ENCODE measurements at regions not wholly inside any gene's neighbourhood (a gene's known extent, or its start where the extent isn't known, plus 50 kb on each side); places are given as distances from the start of the nearest gene placed in this dataset.

DNA sequence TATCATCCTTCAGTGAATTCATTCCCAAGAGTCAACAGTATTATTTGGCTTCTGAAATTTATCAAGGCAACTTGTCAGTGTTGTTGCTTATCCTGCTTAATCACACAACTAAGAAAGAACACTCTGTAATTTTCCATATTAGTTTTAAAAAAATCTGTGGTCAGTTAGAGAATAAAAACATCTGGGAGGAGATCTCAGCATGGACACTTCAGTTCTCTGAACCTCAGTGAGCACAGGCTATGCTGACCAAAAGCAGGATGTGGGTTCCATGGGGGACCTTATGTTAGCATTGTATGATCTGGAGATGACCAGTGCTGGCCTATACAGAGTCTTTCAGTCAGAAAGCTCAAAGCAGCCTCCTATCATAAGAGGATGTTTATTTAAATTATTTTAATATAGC lies 79.1 kb upstream of the KLHL14 start:
- Histone ChIP-seq H3K4me1 (no peaks in the 10 kb centered on the region), H3K27me3 (no peaks in the 10 kb centered on the region), H3K36me3 (no peaks in the 10 kb centered on the region), H3K4me3 (replicated peaks in 1 of 3) (no peak overlapping the region), H3K9me3 (no peaks in the 10 kb centered on the region), H3K27ac (no peak overlapping the region)
- no peak for DNase-seq
- no peak for TF ChIP-seq POLR2A (IDR thresholded peaks at IDR 0.05)
- TF ChIP-seq, protein P1, sequence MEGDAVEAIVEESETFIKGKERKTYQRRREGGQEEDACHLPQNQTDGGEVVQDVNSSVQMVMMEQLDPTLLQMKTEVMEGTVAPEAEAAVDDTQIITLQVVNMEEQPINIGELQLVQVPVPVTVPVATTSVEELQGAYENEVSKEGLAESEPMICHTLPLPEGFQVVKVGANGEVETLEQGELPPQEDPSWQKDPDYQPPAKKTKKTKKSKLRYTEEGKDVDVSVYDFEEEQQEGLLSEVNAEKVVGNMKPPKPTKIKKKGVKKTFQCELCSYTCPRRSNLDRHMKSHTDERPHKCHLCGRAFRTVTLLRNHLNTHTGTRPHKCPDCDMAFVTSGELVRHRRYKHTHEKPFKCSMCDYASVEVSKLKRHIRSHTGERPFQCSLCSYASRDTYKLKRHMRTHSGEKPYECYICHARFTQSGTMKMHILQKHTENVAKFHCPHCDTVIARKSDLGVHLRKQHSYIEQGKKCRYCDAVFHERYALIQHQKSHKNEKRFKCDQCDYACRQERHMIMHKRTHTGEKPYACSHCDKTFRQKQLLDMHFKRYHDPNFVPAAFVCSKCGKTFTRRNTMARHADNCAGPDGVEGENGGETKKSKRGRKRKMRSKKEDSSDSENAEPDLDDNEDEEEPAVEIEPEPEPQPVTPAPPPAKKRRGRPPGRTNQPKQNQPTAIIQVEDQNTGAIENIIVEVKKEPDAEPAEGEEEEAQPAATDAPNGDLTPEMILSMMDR (IDR thresholded peaks at IDR 0.05), result no peak
- intact Hi-C loops (cut with DNase I), result no loop called here

DNA sequence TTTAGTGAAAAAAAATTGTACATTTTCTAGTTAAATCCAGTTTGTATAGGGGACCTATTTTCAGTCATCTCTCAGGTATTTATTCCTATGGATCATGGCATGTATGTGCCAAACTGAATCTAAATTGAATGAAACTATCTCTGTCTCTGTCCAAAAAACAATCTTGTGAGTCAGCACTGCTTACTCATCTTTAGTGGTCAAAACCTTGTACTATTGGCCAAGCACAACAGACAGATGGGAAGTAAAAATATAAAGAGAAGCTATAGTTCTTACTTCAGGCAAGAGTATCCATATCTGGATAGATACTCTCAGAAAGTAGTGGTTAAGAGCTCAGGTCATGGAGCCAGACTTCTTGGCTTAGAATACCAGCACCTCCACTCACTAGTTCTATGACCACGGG lies 76.0 kb upstream of the KLHL14 start:
- TF ChIP-seq, protein P1 (IDR thresholded peaks at IDR 0.05), result no peak
- no peak for TF ChIP-seq POLR2A (IDR thresholded peaks at IDR 0.05)
- 93 to 97% methylated on average over 1 of the region's 1 CpG for WGBS, 2 donors
- Histone ChIP-seq H3K36me3 (no peaks in the 10 kb centered on the region), H3K9me3 (no peaks in the 10 kb centered on the region), H3K4me3 (replicated peaks in 1 of 3) (no peak overlapping the region), H3K27ac (no peak overlapping the region), H3K4me1 (no peaks in the 10 kb centered on the region), H3K27me3 (no peaks in the 10 kb centered on the region)
- DNase-seq, result no peak
- intact Hi-C loops (cut with DNase I), result no loop called here

DNA sequence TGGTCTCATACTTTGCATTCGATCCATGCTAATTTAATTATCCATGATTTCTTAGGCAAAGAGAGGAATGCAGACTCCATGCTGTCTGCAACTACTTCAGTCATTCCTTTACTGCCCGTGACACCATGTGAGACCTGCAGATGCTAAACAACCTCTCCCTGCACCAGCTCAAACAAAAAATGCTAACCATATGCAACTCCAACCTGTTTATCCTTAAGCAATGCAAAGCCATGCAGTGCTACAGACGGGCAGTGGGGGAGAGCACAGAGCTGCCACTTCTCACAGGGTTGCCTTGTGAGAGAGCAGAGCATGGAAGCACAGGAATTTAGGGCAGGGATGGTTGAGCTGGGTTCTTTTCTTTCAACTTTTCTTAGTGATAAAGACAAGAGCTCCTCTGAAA lies 74.9 kb upstream of the KLHL14 start:
- intact Hi-C loops (cut with DNase I), result no loop called here
- H3K9me3 ChIP-seq, result no peaks in the 10 kb centered on the region
- H3K27ac ChIP-seq, result no peak overlapping the region
- no peaks in the 10 kb centered on the region for H3K27me3 ChIP-seq
- WGBS, 2 donors, result 64 to 73% methylated on average over 3 of the region's 3 CpGs
- no peak overlapping the region for H3K4me3 ChIP-seq (replicated peaks in 1 of 3)
- no peaks in the 10 kb centered on the region for H3K4me1 ChIP-seq
- H3K36me3 ChIP-seq, result no peaks in the 10 kb centered on the region
- DNase-seq, result no peak
- TF ChIP-seq, protein P1 (IDR thresholded peaks at IDR 0.05), result no peak
- TF ChIP-seq POLR2A (IDR thresholded peaks at IDR 0.05), result no peak

DNA sequence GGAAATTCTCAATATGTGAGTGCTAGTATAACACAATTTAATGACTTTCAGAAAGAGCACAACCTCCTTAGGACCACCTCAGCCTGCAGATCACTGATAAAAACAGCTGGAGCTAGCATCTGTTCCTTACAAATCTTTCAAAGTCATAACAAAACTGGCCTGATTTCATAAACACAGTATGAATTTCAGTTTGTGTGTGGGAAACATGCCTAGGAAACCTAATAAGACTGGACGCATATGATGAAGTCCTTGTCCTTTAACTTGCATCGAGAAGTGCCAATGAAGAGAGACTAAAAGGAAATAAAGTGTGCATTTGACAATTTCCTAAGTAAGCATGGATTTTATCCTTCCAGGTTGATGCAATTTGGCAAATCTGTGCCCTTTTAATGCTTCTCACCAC lies 74.1 kb upstream of the KLHL14 start:
- no peak overlapping the region for H3K4me3 ChIP-seq (replicated peaks in 1 of 3)

DNA sequence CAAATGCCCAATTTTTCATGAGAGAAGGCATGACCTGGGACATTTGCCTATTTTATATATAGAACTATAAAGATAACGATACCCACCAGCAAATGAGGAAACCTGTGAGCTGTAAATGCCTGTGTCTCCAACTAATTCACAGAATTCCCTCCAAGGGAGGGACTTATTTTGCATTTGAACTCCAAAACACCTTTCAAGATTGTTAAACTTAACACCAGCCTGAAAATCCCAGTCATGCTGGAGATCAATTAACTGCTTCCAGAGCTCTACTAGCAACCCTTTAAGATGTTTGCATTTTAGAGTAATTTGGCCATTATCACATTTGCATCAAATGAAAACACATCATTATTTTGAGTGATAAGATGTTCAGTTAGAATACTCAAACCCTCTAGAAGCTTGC lies 68.1 kb upstream of the KLHL14 start:
- H3K9me3 ChIP-seq, result no peaks in the 10 kb centered on the region
- TF ChIP-seq, protein P1 (IDR thresholded peaks at IDR 0.05), result no peak
- TF ChIP-seq POLR2A (IDR thresholded peaks at IDR 0.05), result no peak
- no peak overlapping the region for H3K27ac ChIP-seq
- no peak for DNase-seq
- no peak overlapping the region for H3K4me3 ChIP-seq (replicated peaks in 1 of 3)
- intact Hi-C loops (cut with DNase I), result no loop called here
- no peaks in the 10 kb centered on the region for H3K27me3 ChIP-seq
- H3K4me1 ChIP-seq, result no peaks in the 10 kb centered on the region
- 55 to 76% methylated on average over 1 of the region's 1 CpG for WGBS, 2 donors
- H3K36me3 ChIP-seq, result no peaks in the 10 kb centered on the region

More for the DNA sequence above, 74.1 kb upstream of the KLHL14 start:
- 82 to 86% methylated on average over 2 of the region's 2 CpGs for WGBS, 2 donors
- no peaks in the 10 kb centered on the region for H3K4me1 ChIP-seq
- H3K36me3 ChIP-seq, result no peaks in the 10 kb centered on the region
- no peak overlapping the region for H3K27ac ChIP-seq
- H3K9me3 ChIP-seq, result no peaks in the 10 kb centered on the region
- no peaks in the 10 kb centered on the region for H3K27me3 ChIP-seq
- intact Hi-C loops (cut with DNase I), result no loop called here
- TF ChIP-seq, protein P1 (IDR thresholded peaks at IDR 0.05), result no peak
- TF ChIP-seq POLR2A (IDR thresholded peaks at IDR 0.05), result no peak
- no peak for DNase-seq

Data from thyroid gland (tissue), 4 donors.